ENCODE measurements at regions not wholly inside any gene's neighbourhood (a gene's known extent, or its start where the extent isn't known, plus 50 kb on each side); places are given as distances from the start of the nearest gene placed in this dataset.

DNA sequence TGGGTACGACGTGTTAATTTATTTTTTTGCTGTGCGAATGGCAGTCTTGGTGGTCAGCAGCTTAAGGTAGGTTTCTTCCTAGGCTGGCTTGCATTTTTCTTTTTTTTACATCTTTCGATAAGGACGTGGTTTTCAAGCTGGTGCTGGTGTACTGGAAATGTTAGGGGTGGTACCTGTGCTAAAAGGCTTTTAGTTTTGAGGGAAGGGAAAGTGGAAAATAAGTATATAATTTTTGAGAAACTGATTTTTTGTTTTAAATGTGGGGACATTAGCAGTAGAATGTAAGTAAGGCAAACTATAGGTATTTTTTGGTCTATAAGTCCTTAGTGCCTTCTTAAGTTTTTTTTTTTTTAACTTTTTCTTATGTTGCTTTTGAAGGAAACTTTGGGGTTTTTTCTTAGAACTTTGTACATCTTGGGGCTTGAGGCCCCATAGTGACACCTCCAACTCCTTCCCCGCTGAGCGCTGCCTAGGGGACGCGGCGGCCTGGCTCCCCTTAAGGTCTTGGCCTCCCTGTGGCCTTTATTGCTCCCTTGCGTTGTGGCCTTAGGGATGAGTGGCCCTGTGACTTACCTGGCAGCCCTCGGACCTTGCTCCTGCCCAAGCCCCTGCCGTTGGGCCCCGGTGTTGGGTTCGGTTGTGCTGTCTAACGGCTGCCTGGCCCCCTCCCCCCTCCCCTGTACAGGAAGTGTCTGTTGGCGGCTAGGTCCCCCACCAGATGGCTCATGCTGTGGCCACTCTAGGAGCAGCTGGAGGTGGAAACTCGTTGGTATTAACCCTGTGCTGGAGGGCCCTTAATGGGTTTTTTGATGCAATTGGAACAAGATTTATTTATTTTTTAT is 88.0 kb upstream of the RPRML start:
- TF ChIP-seq, protein P1, sequence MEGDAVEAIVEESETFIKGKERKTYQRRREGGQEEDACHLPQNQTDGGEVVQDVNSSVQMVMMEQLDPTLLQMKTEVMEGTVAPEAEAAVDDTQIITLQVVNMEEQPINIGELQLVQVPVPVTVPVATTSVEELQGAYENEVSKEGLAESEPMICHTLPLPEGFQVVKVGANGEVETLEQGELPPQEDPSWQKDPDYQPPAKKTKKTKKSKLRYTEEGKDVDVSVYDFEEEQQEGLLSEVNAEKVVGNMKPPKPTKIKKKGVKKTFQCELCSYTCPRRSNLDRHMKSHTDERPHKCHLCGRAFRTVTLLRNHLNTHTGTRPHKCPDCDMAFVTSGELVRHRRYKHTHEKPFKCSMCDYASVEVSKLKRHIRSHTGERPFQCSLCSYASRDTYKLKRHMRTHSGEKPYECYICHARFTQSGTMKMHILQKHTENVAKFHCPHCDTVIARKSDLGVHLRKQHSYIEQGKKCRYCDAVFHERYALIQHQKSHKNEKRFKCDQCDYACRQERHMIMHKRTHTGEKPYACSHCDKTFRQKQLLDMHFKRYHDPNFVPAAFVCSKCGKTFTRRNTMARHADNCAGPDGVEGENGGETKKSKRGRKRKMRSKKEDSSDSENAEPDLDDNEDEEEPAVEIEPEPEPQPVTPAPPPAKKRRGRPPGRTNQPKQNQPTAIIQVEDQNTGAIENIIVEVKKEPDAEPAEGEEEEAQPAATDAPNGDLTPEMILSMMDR (IDR thresholded peaks at IDR 0.05; ENCODE audit: control extremely low read depth, extremely low read depth): no peak
- Histone ChIP-seq H3K9me3 (ENCODE audit: control insufficient read depth in 4 of 4, insufficient read depth in 3 of 4, low read length in 3 of 4) (no peaks in the 10 kb centered on the region), H3K36me3 (ENCODE audit: control insufficient read depth in 4 of 4, insufficient read depth in 4 of 4, low read length in 4 of 4) (peaks cover 0 to 4% (median 2%) of the 10 kb centered on the region in 4 donors), H3K27ac (ENCODE audit: low read depth in 1 of 2, low read length in 1 of 2) (peak overlapping the region; percentile 83 to 85), H3K4me1 (ENCODE audit: control insufficient read depth in 5 of 5, insufficient read depth in 5 of 5, low read length in 5 of 5) (peaks cover 0 to 8% (median 4%) of the 10 kb centered on the region in 5 donors), H3K27me3 (ENCODE audit: control insufficient read depth in 3 of 3, insufficient read depth in 3 of 3, low read length in 2 of 3) (no peaks in the 10 kb centered on the region), H3K9ac (ENCODE audit: insufficient read depth in 1 of 2, low read length in 2 of 2) (peak overlapping the region; percentile 58 to 96), H3K4me3 (peak overlapping the region; percentile 58)
- 3 to 6% methylated on average over 18 of the region's 18 CpGs for WGBS, 2 donors
- ATAC-seq (ENCODE audit: insufficient read depth, low FRiP score) (peak; percentile 95), DNase-seq (peak; percentile 89 to 95 (median 94))

- Histone ChIP-seq H3K27ac (ENCODE audit: low read depth in 1 of 2, low read length in 1 of 2) (no peak overlapping the region), H3K9ac (ENCODE audit: insufficient read depth in 1 of 2, low read length in 2 of 2) (no peak overlapping the region), H3K4me1 (ENCODE audit: control insufficient read depth in 5 of 5, insufficient read depth in 5 of 5, low read length in 5 of 5) (peaks cover 0 to 8% (median 1%) of the 10 kb centered on the region in 5 donors), H3K9me3 (ENCODE audit: control insufficient read depth in 4 of 4, insufficient read depth in 3 of 4, low read length in 3 of 4) (no peaks in the 10 kb centered on the region), H3K27me3 (ENCODE audit: control insufficient read depth in 3 of 3, insufficient read depth in 3 of 3, low read length in 2 of 3) (no peaks in the 10 kb centered on the region), H3K4me3 (no peak overlapping the region), H3K36me3 (ENCODE audit: control insufficient read depth in 4 of 4, insufficient read depth in 4 of 4, low read length in 4 of 4) (peaks cover 0 to 4% (median 2%) of the 10 kb centered on the region in 4 donors)
- TF ChIP-seq, protein P1 (IDR thresholded peaks at IDR 0.05; ENCODE audit: control extremely low read depth, extremely low read depth): no peak
- 74 to 81% methylated on average over 6 of the region's 6 CpGs for WGBS, 2 donors
- no peak for DNase-seq
- no peak for ATAC-seq (ENCODE audit: insufficient read depth, low FRiP score)
Observed at GRCh38 chr17:47066095-47066494, 87.0 kb upstream of the RPRML start.

GRCh38 chr17:47064684-47065083 is 85.6 kb upstream of the RPRML start:
- Histone ChIP-seq H3K36me3 (ENCODE audit: control insufficient read depth in 4 of 4, insufficient read depth in 4 of 4, low read length in 4 of 4) (peaks cover 0 to 4% (median 2%) of the 10 kb centered on the region in 4 donors), H3K27ac (ENCODE audit: low read depth in 1 of 2, low read length in 1 of 2) (no peak overlapping the region), H3K27me3 (ENCODE audit: control insufficient read depth in 3 of 3, insufficient read depth in 3 of 3, low read length in 2 of 3) (no peaks in the 10 kb centered on the region), H3K4me3 (no peak overlapping the region), H3K4me1 (ENCODE audit: control insufficient read depth in 5 of 5, insufficient read depth in 5 of 5, low read length in 5 of 5) (peaks cover 0 to 8% (median 0%) of the 10 kb centered on the region in 5 donors), H3K9me3 (ENCODE audit: control insufficient read depth in 4 of 4, insufficient read depth in 3 of 4, low read length in 3 of 4) (no peaks in the 10 kb centered on the region), H3K9ac (ENCODE audit: insufficient read depth in 1 of 2, low read length in 2 of 2) (no peak overlapping the region)
- DNase-seq (no peak), ATAC-seq (ENCODE audit: insufficient read depth, low FRiP score) (no peak)
- TF ChIP-seq, protein P1 (IDR thresholded peaks at IDR 0.05; ENCODE audit: control extremely low read depth, extremely low read depth): no peak
- 98 to 99% methylated on average over 5 of the region's 5 CpGs for WGBS, 2 donors

Measured in lung (tissue), 11 donors.